GM18907 (cell line): ENCODE measurements at regions not wholly inside any gene's neighbourhood (a gene's known extent, or its start where the extent isn't known, plus 50 kb on each side); places are given as distances from the start of the nearest gene placed in this dataset.
"Not testable (repeated sequence)": the region's sequence is repeated elsewhere in the genome, so short reads cannot be mapped to it uniquely, and the experiment has no call there.

ENCODE experiments used
- ATAC-seq: cut with Tn5 transposase; IDR thresholded peaks from one replicate; pipeline ENCODE4 v1.9.1; 2021; ENCODE audit warnings: mild to moderate bottlenecking, moderate library complexity; ENCODE audit not compliant: unreplicated experiment

- no peak for ATAC-seq
These were observed 128.0 kb downstream of the BARX2 start for GRCh38 chr11:129503646-129504045.

- no peak for ATAC-seq
These were observed 129.6 kb downstream of the BARX2 start for GRCh38 chr11:129505266-129505665.

GRCh38 chr11:129508163-129508562 lies 132.5 kb downstream of the BARX2 start:
- ATAC-seq, result no peak

GRCh38 chr11:129528296-129528695 lies 152.6 kb downstream of the BARX2 start:
- ATAC-seq, result no peak

- ATAC-seq, result no peak
These were observed 154.7 kb downstream of the BARX2 start for GRCh38 chr11:129530154-129530895.

GRCh38 chr11:129533395-129533794 lies 157.7 kb downstream of the BARX2 start:
- no peak for ATAC-seq

GRCh38 chr11:129536338-129536737 lies 160.7 kb downstream of the BARX2 start:
- no peak for ATAC-seq

GRCh38 chr11:129538323-129538722 lies 162.7 kb downstream of the BARX2 start:
- no peak for ATAC-seq

- ATAC-seq, result no peak
These were observed 168.1 kb downstream of the BARX2 start for GRCh38 chr11:129543515-129544290.

GRCh38 chr11:129544691-129545090 lies 169.0 kb downstream of the BARX2 start:
- no peak for ATAC-seq

- ATAC-seq, result no peak
These were observed 170.6 kb downstream of the BARX2 start for GRCh38 chr11:129546266-129546665.

GRCh38 chr11:129557421-129557820 lies 181.8 kb downstream of the BARX2 start:
- no peak for ATAC-seq

GRCh38 chr11:129569007-129569406 lies 193.4 kb downstream of the BARX2 start:
- ATAC-seq, result no peak

- ATAC-seq, result not testable (repeated sequence)
These were observed 197.0 kb downstream of the BARX2 start for GRCh38 chr11:129572667-129573066.

GRCh38 chr11:129573161-129573560 lies 197.5 kb downstream of the BARX2 start:
- ATAC-seq, result no peak

- no peak for ATAC-seq
These were observed 198.8 kb downstream of the BARX2 start for GRCh38 chr11:129574431-129574830.

GRCh38 chr11:129576652-129577051 lies 201.0 kb downstream of the BARX2 start:
- no peak for ATAC-seq

- ATAC-seq, result no peak
These were observed 202.4 kb downstream of the BARX2 start for GRCh38 chr11:129578006-129578405.

- no peak for ATAC-seq
These were observed 204.6 kb downstream of the BARX2 start for GRCh38 chr11:129580278-129580677.

GRCh38 chr11:129584316-129584715 lies 208.7 kb downstream of the BARX2 start:
- ATAC-seq, result no peak

- ATAC-seq, result no peak
These were observed 213.7 kb downstream of the BARX2 start for GRCh38 chr11:129589190-129589860.
